Upper lobe of right lung (tissue), 1 donor: ENCODE measurements at regions not wholly inside any gene's neighbourhood (a gene's known extent, or its start where the extent isn't known, plus 50 kb on each side); places are given as distances from the start of the nearest gene placed in this dataset.

Experiments used
- ATAC-seq: fragments of 200-7000 bp; cut with Tn5 transposase; one replicate; pipeline ENCODE4 v1.9.1; 2020; ENCODE audit warnings: mild to moderate bottlenecking, moderate library complexity
- DNase-seq: peaks from one replicate; pipeline ENCODE4 v3.0.0-alpha.2; 2020
- H3K27ac ChIP-seq: fragments of 200-600 bp; one replicate; pipeline ENCODE4 v1.8.0; 2022
- H3K27me3 ChIP-seq: fragments of 200-600 bp; one replicate; pipeline ENCODE4 v1.8.0; 2022; ENCODE audit warnings: mild to moderate bottlenecking
- H3K36me3 ChIP-seq: fragments of 200-600 bp; one replicate; pipeline ENCODE4 v1.8.0; 2022
- H3K4me1 ChIP-seq: fragments of 200-600 bp; one replicate; pipeline ENCODE4 v1.8.0; 2022
- H3K4me3 ChIP-seq: fragments of 200-600 bp; one replicate; pipeline ENCODE4 v1.8.0; 2022; ENCODE audit warnings: mild to moderate bottlenecking
- H3K9me3 ChIP-seq: fragments of 200-600 bp; one replicate; pipeline ENCODE4 v1.8.0; 2022
- intact Hi-C: fragments of 100-400 bp; cut with DNase I; formaldehyde crosslinking; loops from one replicate; pipeline ENCODE4 v1.11.0; 2022
- TF ChIP-seq, protein P1 (sequence below): fragments of 200-600 bp; IDR thresholded peaks from one replicate; pipeline ENCODE4 v1.8.0; 2022; ENCODE audit warnings: antibody characterized with exemption
- donor health status: DM: no; HTN: yes; CAD: no; lungs with severe emphysema.

DNA sequence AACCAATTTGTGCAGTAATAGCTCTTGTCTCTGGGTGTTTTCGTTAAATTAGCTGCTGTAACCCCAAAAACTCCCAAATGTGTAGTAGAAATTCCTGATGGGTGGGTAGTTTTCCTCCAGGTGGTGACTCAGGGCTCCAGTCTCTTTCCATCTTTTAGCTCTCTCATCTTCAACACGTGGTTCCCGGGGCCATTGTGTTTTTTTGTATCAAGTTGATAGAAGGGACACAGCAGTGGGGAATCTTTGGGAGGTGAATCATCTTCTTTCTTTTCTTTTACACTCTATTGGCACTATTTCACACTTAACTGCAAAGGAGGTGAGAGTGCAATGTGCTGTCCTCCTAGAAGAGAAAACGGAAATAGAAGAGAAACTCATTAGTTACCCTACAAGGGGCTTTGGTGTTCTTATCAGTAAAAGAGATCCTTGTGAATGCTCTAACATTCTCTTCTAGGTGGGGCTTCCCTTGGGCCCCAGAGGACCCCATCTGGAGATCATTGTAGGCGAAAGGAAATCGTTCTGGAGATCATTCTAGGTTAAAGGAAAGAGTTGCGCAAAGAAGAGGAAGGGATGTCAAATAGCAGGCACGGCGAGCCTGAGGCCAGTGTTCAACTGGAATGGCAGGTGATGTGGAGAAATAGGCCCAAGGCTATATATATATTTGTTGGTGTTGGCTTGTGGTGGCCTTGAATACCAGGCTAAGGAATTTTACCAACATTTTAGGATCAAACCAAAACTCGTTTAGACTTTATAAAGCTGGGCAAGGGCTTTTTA lies 68.2 kb upstream of the ACSL1 start:
- no peak overlapping the region for H3K4me3 ChIP-seq
- H3K27me3 ChIP-seq, result no peaks in the 10 kb centered on the region
- intact Hi-C loops, result no loop called here
- TF ChIP-seq, protein P1, sequence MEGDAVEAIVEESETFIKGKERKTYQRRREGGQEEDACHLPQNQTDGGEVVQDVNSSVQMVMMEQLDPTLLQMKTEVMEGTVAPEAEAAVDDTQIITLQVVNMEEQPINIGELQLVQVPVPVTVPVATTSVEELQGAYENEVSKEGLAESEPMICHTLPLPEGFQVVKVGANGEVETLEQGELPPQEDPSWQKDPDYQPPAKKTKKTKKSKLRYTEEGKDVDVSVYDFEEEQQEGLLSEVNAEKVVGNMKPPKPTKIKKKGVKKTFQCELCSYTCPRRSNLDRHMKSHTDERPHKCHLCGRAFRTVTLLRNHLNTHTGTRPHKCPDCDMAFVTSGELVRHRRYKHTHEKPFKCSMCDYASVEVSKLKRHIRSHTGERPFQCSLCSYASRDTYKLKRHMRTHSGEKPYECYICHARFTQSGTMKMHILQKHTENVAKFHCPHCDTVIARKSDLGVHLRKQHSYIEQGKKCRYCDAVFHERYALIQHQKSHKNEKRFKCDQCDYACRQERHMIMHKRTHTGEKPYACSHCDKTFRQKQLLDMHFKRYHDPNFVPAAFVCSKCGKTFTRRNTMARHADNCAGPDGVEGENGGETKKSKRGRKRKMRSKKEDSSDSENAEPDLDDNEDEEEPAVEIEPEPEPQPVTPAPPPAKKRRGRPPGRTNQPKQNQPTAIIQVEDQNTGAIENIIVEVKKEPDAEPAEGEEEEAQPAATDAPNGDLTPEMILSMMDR, result no peak
- DNase-seq (no peak), ATAC-seq (no peak)
- no peak overlapping the region for H3K27ac ChIP-seq
- H3K9me3 ChIP-seq, result no peaks in the 10 kb centered on the region
- no peaks in the 10 kb centered on the region for H3K4me1 ChIP-seq
- H3K36me3 ChIP-seq, result no peaks in the 10 kb centered on the region

DNA sequence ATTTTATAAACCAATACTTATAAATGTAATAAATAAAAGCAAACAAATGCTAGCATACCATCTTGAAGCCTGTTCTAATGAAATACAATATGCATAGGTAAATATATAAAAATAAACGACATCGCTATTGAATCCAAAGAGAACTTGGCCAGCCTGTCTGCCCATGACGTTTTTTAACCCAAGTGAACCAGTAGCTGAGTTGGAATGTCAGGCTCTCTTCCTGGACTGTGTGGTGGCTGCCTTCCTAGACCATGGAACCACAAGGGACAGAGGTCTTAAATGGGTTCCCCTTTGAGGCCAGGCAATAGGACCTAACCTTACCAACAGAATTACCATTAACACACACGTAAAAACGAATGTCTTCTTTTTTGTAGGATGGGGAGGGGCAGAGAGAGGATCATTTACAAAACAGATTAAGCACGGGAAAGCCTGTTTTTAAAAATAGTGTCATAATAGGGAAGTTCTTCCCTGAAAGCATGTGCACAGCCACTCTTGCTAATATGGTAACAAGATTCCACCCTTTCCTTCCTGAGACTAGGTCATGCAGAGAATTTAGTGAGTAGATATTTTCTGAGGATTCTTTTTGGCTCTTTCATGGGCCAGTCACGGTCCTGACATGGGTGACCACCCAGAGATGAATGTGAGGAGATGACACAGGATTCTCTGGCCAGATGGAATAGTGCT lies 69.4 kb upstream of the ACSL1 start:
- TF ChIP-seq, protein P1, result no peak
- Histone ChIP-seq H3K4me1 (no peaks in the 10 kb centered on the region), H3K36me3 (no peaks in the 10 kb centered on the region), H3K4me3 (no peak overlapping the region), H3K27me3 (no peaks in the 10 kb centered on the region), H3K9me3 (no peaks in the 10 kb centered on the region), H3K27ac (no peak overlapping the region)
- DNase-seq (no peak), ATAC-seq (peak; percentile 27)
- intact Hi-C loops, result no loop called here

DNA sequence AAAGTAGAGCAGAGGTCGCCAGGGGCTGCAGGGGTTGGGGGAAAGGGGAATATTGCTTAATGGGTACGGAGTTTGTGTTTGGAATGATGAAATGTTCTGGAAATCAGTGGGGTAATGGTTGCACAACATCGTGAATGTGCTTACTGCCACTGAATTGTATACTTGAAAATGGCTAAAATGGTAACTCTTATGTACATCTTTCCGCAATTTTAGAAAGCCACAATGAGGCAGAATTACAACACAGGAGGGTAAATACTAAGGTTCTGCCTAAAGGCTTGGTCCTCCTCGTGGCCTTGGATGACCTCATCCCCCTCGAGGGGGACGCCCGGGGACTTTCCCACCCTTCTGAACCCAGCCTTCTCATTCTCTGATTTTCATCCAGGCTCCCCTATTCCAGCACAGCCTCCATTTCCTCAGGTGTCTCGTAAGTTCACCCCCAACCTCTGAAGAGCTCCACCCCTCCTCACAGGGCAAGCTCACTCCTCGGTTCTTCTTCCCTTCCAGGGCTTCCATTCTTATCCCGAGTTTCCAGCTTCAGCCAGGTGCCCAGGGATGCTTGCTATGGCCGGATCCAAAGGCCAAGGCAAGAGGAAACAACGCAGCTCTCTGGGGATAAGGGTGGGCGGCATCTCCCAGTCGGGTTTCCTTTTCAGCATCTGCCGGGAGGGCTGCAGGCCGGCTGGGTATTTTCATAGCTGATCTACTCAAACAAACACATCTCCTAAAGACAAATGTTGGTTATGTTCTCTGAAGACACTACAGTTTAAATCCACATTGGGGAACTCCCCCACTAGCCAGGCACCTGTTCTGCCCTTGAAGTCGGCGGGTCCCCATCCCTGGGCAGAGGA lies 71.3 kb upstream of the ACSL1 start:
- ATAC-seq (peak; percentile 73), DNase-seq (peak; percentile 81)
- TF ChIP-seq, protein P1, result no peak
- no peaks in the 10 kb centered on the region for H3K9me3 ChIP-seq
- H3K27ac ChIP-seq, result peak overlapping the region; percentile 75
- no peaks in the 10 kb centered on the region for H3K27me3 ChIP-seq
- no peaks in the 10 kb centered on the region for H3K4me1 ChIP-seq
- intact Hi-C loops, result no loop called here
- no peaks in the 10 kb centered on the region for H3K36me3 ChIP-seq
- H3K4me3 ChIP-seq, result no peak overlapping the region

DNA sequence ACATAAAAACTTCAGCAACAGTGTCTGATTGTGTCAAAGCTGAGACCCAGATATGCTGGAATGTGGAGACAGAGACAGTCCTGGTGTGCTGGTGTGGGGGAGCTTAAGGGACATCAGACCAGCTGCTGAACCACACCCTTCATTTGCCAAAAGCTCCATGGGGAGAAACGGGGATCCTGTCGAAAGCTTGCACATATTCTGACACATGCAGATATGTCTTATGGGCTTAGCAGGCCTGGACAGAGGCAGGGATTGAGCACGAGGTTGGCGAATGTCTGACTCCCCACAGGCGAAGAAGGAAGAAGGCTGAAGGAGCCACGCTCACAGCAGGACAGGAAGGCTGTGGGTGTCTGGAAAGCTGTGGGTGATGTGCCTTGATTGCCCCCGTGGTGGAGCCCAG lies 72.1 kb upstream of the ACSL1 start:
- peak; percentile 32 for ATAC-seq
- H3K27ac ChIP-seq, result no peak overlapping the region
- no peaks in the 10 kb centered on the region for H3K4me1 ChIP-seq
- peak; percentile 65 for DNase-seq
- no peaks in the 10 kb centered on the region for H3K27me3 ChIP-seq
- H3K4me3 ChIP-seq, result no peak overlapping the region
- H3K9me3 ChIP-seq, result no peaks in the 10 kb centered on the region
- intact Hi-C loops, result no loop called here
- no peaks in the 10 kb centered on the region for H3K36me3 ChIP-seq
- TF ChIP-seq, protein P1, result no peak

DNA sequence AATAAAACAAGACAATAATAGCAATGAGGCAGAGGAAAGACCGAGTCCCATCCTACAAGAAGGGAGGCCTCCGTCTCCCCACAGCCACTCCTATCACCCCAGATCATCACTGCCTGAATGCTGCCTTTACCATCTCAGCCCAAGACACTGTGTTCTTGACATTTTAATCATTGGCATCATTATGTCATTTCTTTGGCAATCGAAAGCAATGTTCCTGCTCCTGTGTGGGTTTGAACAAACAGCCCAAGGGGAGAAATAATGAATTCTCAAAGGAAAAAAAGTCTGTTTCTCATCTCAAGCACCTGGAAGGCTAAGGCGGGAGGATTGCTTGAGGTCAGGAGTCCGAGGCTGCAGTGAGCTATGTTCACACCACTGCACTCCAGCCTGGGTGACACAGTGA lies 73.0 kb upstream of the ACSL1 start:
- Histone ChIP-seq H3K36me3 (no peaks in the 10 kb centered on the region), H3K4me3 (no peak overlapping the region), H3K4me1 (no peaks in the 10 kb centered on the region), H3K9me3 (no peaks in the 10 kb centered on the region), H3K27ac (no peak overlapping the region), H3K27me3 (no peaks in the 10 kb centered on the region)
- intact Hi-C loops, result no loop called here
- DNase-seq (no peak), ATAC-seq (no peak)
- TF ChIP-seq, protein P1, result no peak
